Mononuclear cell (primary cell): ENCODE measurements at regions not wholly inside any gene's neighbourhood (a gene's known extent, or its start where the extent isn't known, plus 50 kb on each side); places are given as distances from the start of the nearest gene placed in this dataset.
"Not testable (repeated sequence)": the region's sequence is repeated elsewhere in the genome, so short reads cannot be mapped to it uniquely, and the experiment has no call there.

Experiments used
- H3K27me3 ChIP-seq: 2 replicates; pipeline ENCODE4 v1.6.0; 2011; ENCODE audit warnings: low read length, control low read depth; ENCODE audit not compliant: insufficient read depth
- H3K4me1 ChIP-seq: 2 replicates; pipeline ENCODE4 v1.5.1; 2011; ENCODE audit warnings: mild to moderate bottlenecking, low read length, control low read depth; ENCODE audit not compliant: insufficient read depth
- H3K4me3 ChIP-seq: 2 replicates; pipeline ENCODE4 v1.5.1; 2011; ENCODE audit warnings: mild to moderate bottlenecking, low read length, moderate library complexity
- H3K9me3 ChIP-seq: 2 replicates; pipeline ENCODE4 v1.5.1; 2011; ENCODE audit warnings: low read depth, mild to moderate bottlenecking, control low read depth, low read length

GRCh38 chr5:100096328-100096727 lies 438.8 kb upstream of the FAM174A start:
- not testable (repeated sequence) for H3K9me3 ChIP-seq, H3K27me3 ChIP-seq, H3K4me3 ChIP-seq, H3K4me1 ChIP-seq

- H3K9me3 ChIP-seq, H3K4me1 ChIP-seq, H3K27me3 ChIP-seq, H3K4me3 ChIP-seq: not testable (repeated sequence)
Observed at GRCh38 chr5:100080703-100081102, 454.5 kb upstream of the FAM174A start.

- H3K4me1 ChIP-seq, H3K9me3 ChIP-seq, H3K27me3 ChIP-seq, H3K4me3 ChIP-seq: not testable (repeated sequence)
Observed at GRCh38 chr5:100079163-100079562, 456.0 kb upstream of the FAM174A start.

GRCh38 chr5:100066020-100066419 lies 469.2 kb upstream of the FAM174A start:
- not testable (repeated sequence) for H3K9me3 ChIP-seq, H3K4me1 ChIP-seq, H3K27me3 ChIP-seq, H3K4me3 ChIP-seq

- H3K4me1 ChIP-seq: no peaks in the 10 kb centered on the region
- no peaks in the 10 kb centered on the region for H3K9me3 ChIP-seq
- no peak overlapping the region for H3K4me3 ChIP-seq
- no peaks in the 10 kb centered on the region for H3K27me3 ChIP-seq
Observed at GRCh38 chr5:100043475-100043874, 491.7 kb upstream of the FAM174A start.

GRCh38 chr5:100026606-100027005 lies 508.6 kb upstream of the FAM174A start:
- H3K27me3 ChIP-seq: no peaks in the 10 kb centered on the region
- no peaks in the 10 kb centered on the region for H3K9me3 ChIP-seq
- no peak overlapping the region for H3K4me3 ChIP-seq
- H3K4me1 ChIP-seq: no peaks in the 10 kb centered on the region

GRCh38 chr5:100023536-100023935 lies 511.6 kb upstream of the FAM174A start:
- no peak overlapping the region for H3K4me3 ChIP-seq
- H3K27me3 ChIP-seq: no peaks in the 10 kb centered on the region
- H3K4me1 ChIP-seq: no peaks in the 10 kb centered on the region
- H3K9me3 ChIP-seq: no peaks in the 10 kb centered on the region

GRCh38 chr5:100017520-100018262 lies 517.5 kb upstream of the FAM174A start:
- Histone ChIP-seq H3K27me3 (no peaks in the 10 kb centered on the region), H3K4me1 (no peaks in the 10 kb centered on the region), H3K4me3 (no peak overlapping the region), H3K9me3 (peaks cover 4% of the 10 kb centered on the region)

GRCh38 chr5:100013305-100013704 lies 521.9 kb upstream of the FAM174A start:
- not testable (repeated sequence) for H3K9me3 ChIP-seq, H3K4me1 ChIP-seq, H3K27me3 ChIP-seq, H3K4me3 ChIP-seq

GRCh38 chr5:100011160-100011559 lies 524.0 kb upstream of the FAM174A start:
- H3K9me3 ChIP-seq, H3K27me3 ChIP-seq, H3K4me1 ChIP-seq, H3K4me3 ChIP-seq: not testable (repeated sequence)

- H3K4me3 ChIP-seq: no peak overlapping the region
- H3K4me1 ChIP-seq: no peaks in the 10 kb centered on the region
- no peaks in the 10 kb centered on the region for H3K9me3 ChIP-seq
- H3K27me3 ChIP-seq: no peaks in the 10 kb centered on the region
Observed at GRCh38 chr5:100004969-100005368, 530.2 kb upstream of the FAM174A start.

GRCh38 chr5:99998319-99998718 lies 536.9 kb upstream of the FAM174A start:
- H3K4me1 ChIP-seq: no peaks in the 10 kb centered on the region
- H3K27me3 ChIP-seq: no peaks in the 10 kb centered on the region
- H3K4me3 ChIP-seq: no peak overlapping the region
- H3K9me3 ChIP-seq: no peaks in the 10 kb centered on the region

- no peaks in the 10 kb centered on the region for H3K9me3 ChIP-seq
- no peaks in the 10 kb centered on the region for H3K27me3 ChIP-seq
- H3K4me1 ChIP-seq: no peaks in the 10 kb centered on the region
- H3K4me3 ChIP-seq: no peak overlapping the region
Observed at GRCh38 chr5:99995407-99995806, 539.8 kb upstream of the FAM174A start.

- H3K27me3 ChIP-seq: no peaks in the 10 kb centered on the region
- no peaks in the 10 kb centered on the region for H3K4me1 ChIP-seq
- no peak overlapping the region for H3K4me3 ChIP-seq
- no peaks in the 10 kb centered on the region for H3K9me3 ChIP-seq
Observed at GRCh38 chr5:99973779-99974178, 561.4 kb upstream of the FAM174A start.

GRCh38 chr5:99955962-99956361 lies 579.2 kb upstream of the FAM174A start:
- Histone ChIP-seq H3K4me1 (no peaks in the 10 kb centered on the region), H3K4me3 (no peak overlapping the region), H3K9me3 (no peaks in the 10 kb centered on the region), H3K27me3 (no peaks in the 10 kb centered on the region)

GRCh38 chr5:99955006-99955405 lies 580.2 kb upstream of the FAM174A start:
- Histone ChIP-seq H3K4me3 (no peak overlapping the region), H3K9me3 (no peaks in the 10 kb centered on the region), H3K27me3 (no peaks in the 10 kb centered on the region), H3K4me1 (no peaks in the 10 kb centered on the region)
